GM12878 (cell line): ENCODE measurements at regions not wholly inside any gene's neighbourhood (a gene's known extent, or its start where the extent isn't known, plus 50 kb on each side); places are given as distances from the start of the nearest gene placed in this dataset.

Experiments used
- ATAC-seq: fragments of 200-7000 bp; cut with Tn5 transposase; 3 replicates; pipeline ENCODE4 v1.9.1; 2020; ENCODE audit warnings: mild to moderate bottlenecking, moderate library complexity
- BruUV-seq: library from RNA; stranded (reverse); fragments of 400-500 nt; replicated peaks from 2 replicates; lab custom pipeline; 2021; lab: Mats Ljungman, UMichigan
- CTCF ChIA-PET: fragments of 300-600 bp; sonication (Branson Sonifier 250); formaldehyde crosslinking; extraction: SDS; loops from one replicate; lab custom pipeline; 2021; ENCODE audit warnings: inconsistent platforms; lab: Yijun Ruan, JAX
- POLR2A ChIA-PET: fragments of 350-600 bp; formaldehyde crosslinking; extraction: SDS; loops from one replicate; lab custom pipeline; 2021; ENCODE audit warnings: inconsistent platforms; lab: Charles Lee
- RAD21 ChIA-PET: fragments of 300-600 bp; sonication (Branson Sonifier 250); formaldehyde crosslinking; loops from one replicate; lab custom pipeline; 2023; ENCODE audit warnings: antibody characterized with exemption; ENCODE audit not compliant: unreplicated experiment; lab: Charles Lee
- SMC1A ChIA-PET: fragments of 300-600 bp; sonication (Branson Sonifier 250); formaldehyde crosslinking; loops from one replicate; lab custom pipeline; 2023; ENCODE audit not compliant: unreplicated experiment, uncharacterized antibody; lab: Charles Lee
- DNase-seq: peaks from one replicate; pipeline ENCODE4 v3.0.0-alpha.2; 2011; ENCODE audit warnings: low read depth, low spot score
- FAIRE-seq: peaks from 3 replicates; lab custom pipeline; 2011; peaks lifted over from hg19 to GRCh38; lab: Jason Lieb, UNC
- H2AFZ ChIP-seq: 2 replicates; pipeline ENCODE4 v1.6.0; 2011; ENCODE audit warnings: low read depth, low read length, control low read depth; ENCODE audit not compliant: control insufficient read depth
- H3K27ac ChIP-seq: 2 replicates; pipeline ENCODE4 v1.5.1; 2011; ENCODE audit warnings: control low read depth; ENCODE audit not compliant: control insufficient read depth, insufficient read depth
- H3K27me3 ChIP-seq, 2 experiments: replicated peaks in 1 of 2; 2 replicates each; pipeline versions ENCODE4 v1.6.0 to v1.6.1; 2011; ENCODE audit warnings: low read length in 1 of 2; ENCODE audit not compliant: control insufficient read depth in 2 of 2, insufficient read depth in 2 of 2
- H3K36me3 ChIP-seq, 2 experiments: 2 replicates each; pipeline ENCODE4 v1.5.1; 2011; ENCODE audit warnings: low read length in 1 of 2; ENCODE audit not compliant: control insufficient read depth in 2 of 2, insufficient read depth in 2 of 2
- H3K4me1 ChIP-seq: 2 replicates; pipeline ENCODE4 v1.6.1; 2011; ENCODE audit warnings: mild to moderate bottlenecking, low read length, moderate library complexity, mixed read lengths; ENCODE audit not compliant: control insufficient read depth, insufficient read depth
- H3K4me2 ChIP-seq: 2 replicates; pipeline ENCODE4 v1.6.0; 2011; ENCODE audit warnings: control low read depth; ENCODE audit not compliant: control insufficient read depth, insufficient read depth
- H3K4me3 ChIP-seq: fragments of 200-600 bp; sonication (generic); 2 replicates; pipeline ENCODE4 v1.5.1; 2016
- H3K79me2 ChIP-seq: 2 replicates; pipeline ENCODE4 v1.6.0; 2011; ENCODE audit warnings: low read length; ENCODE audit not compliant: control insufficient read depth, insufficient read depth
- H3K9ac ChIP-seq: 2 replicates; pipeline ENCODE4 v1.8.0; 2011; ENCODE audit warnings: low read length, control low read depth, mixed read lengths; ENCODE audit not compliant: control insufficient read depth, insufficient read depth
- H3K9me3 ChIP-seq: replicated peaks from 3 replicates; pipeline ENCODE4 v1.5.1; 2011; ENCODE audit warnings: mild to moderate bottlenecking, low read length; ENCODE audit not compliant: control insufficient read depth, insufficient read depth
- H4K20me1 ChIP-seq: 2 replicates; pipeline ENCODE4 v1.6.0; 2011; ENCODE audit not compliant: control insufficient read depth, insufficient read depth
- CBX5 ChIP-seq: sonication (generic); IDR thresholded peaks from 2 replicates; pipeline ENCODE4 v1.6.1; 2016; ENCODE audit warnings: low read depth, moderate library complexity, mild to moderate bottlenecking, inconsistent platforms
- CREM ChIP-seq: IDR thresholded peaks from 2 replicates; pipeline ENCODE4 v1.6.1; 2014; ENCODE audit warnings: antibody characterized with exemption, low read depth
- E2F8 ChIP-seq: fragments of 450-650 bp; IDR thresholded peaks from 2 replicates; pipeline ENCODE4 v1.6.1; 2018; ENCODE audit warnings: mild to moderate bottlenecking, low read depth, moderate library complexity; ENCODE audit not compliant: partially characterized antibody
- FOS ChIP-seq: IDR thresholded peaks from 3 replicates; pipeline ENCODE4 v1.6.1; 2011; ENCODE audit warnings: borderline replicate concordance; ENCODE audit not compliant: insufficient read length; ENCODE audit errors: extremely low read depth
- GABPA ChIP-seq: IDR thresholded peaks from 2 replicates; pipeline ENCODE4 v1.6.1; 2014; ENCODE audit warnings: antibody characterized with exemption, low read depth, mild to moderate bottlenecking, inconsistent platforms
- HDAC6 ChIP-seq: fragments of 200-600 bp; sonication (generic); IDR thresholded peaks from one replicate; pipeline ENCODE4 v1.8.0; 2017; ENCODE audit warnings: antibody characterized with exemption; ENCODE audit not compliant: unreplicated experiment
- MTA3 ChIP-seq: IDR thresholded peaks from 2 replicates; pipeline ENCODE4 v1.6.1; 2012; ENCODE audit warnings: low read length, inconsistent platforms, borderline replicate concordance
- NFYA ChIP-seq: IDR thresholded peaks from 2 replicates; pipeline ENCODE4 v1.6.1; 2011; ENCODE audit warnings: low read depth, mild to moderate bottlenecking, low read length, improper control_type of control experiment, borderline replicate concordance
- NR2F1 ChIP-seq: fragments of 450-650 bp; conservative IDR thresholded peaks from 2 replicates; pipeline ENCODE4 v1.6.1; 2017; ENCODE audit warnings: mild to moderate bottlenecking
- PBX3 ChIP-seq: IDR thresholded peaks from 2 replicates; pipeline ENCODE4 v1.6.1; 2011; ENCODE audit warnings: mild to moderate bottlenecking, low read depth, low read length, moderate library complexity; ENCODE audit not compliant: insufficient replicate concordance
- ZNF24 ChIP-seq: fragments of 450-650 bp; IDR thresholded peaks from 2 replicates; pipeline ENCODE4 v1.6.1; 2017; ENCODE audit warnings: antibody characterized with exemption, mild to moderate bottlenecking
- WGBS: methylation state at CpG from one replicate; pipeline ENCODE4 v1.1.6; 2016; ENCODE audit warnings: low lambda C conversion rate; ENCODE audit not compliant: insufficient replicate concordance, insufficient coverage; ENCODE audit errors: missing lambda C conversion rate; 5-methylcytosine and 5-hydroxymethylcytosine counted together
- in situ Hi-C: fragments of 300-500 bp; cut with MboI; formaldehyde crosslinking; loops from 9 replicates; pipeline ENCODE4 v1.14.3; 2018; ENCODE audit warnings: mixed read lengths
- intact Hi-C: fragments of 100-400 bp; cut with micrococcal nuclease; formaldehyde crosslinking; loops from one replicate; pipeline ENCODE4 v1.14.2; 2022; ENCODE audit not compliant: unreplicated experiment

GRCh38 chr9:82152181-82152580, 163.6 kb downstream of the SPATA31D1 start:
- Histone ChIP-seq H4K20me1 (no peaks in the 10 kb centered on the region), H3K27me3 (no peaks in the 10 kb centered on the region), H3K79me2 (no peaks in the 10 kb centered on the region), H3K36me3 (no peaks in the 10 kb centered on the region), H3K4me3 (no peak overlapping the region), H3K4me1 (no peaks in the 10 kb centered on the region), H3K9ac (no peak overlapping the region), H3K9me3 (no peaks in the 10 kb centered on the region), H3K27ac (no peak overlapping the region), H3K4me2 (no peak overlapping the region), H2AFZ (no peak overlapping the region)
- CTCF ChIA-PET: interaction anchor here (1.3 to 3.4 kb wide), 2 partner anchors 20 to 25 kb away, joined by 4 to 9 read pairs; no protein-coding TSS in a partner anchor
- WGBS: 45% methylated on average over 1 of the region's 1 CpG
- RAD21 ChIA-PET: no interaction called here
- in situ Hi-C loops: no loop called here
- SMC1A ChIA-PET: interaction anchor here (1.1 to 2.0 kb wide), 3 partner anchors 8 to 55 kb away, joined by 3 to 7 read pairs (median 4); no protein-coding TSS in a partner anchor
- ATAC-seq: no peak
- BruUV-seq: no TSS peak
- TF ChIP-seq NR2F1 (no peak), NFYA (no peak), GABPA (no peak), PBX3 (no peak), FOS (no peak), HDAC6 (no peak), CBX5 (no peak), MTA3 (no peak), E2F8 (no peak), CREM (no peak), ZNF24 (no peak)
- POLR2A ChIA-PET: no interaction called here
- no peak for DNase-seq
- FAIRE-seq: no peak
- intact Hi-C loops: no loop called here
